ENCODE measurements at regions not wholly inside any gene's neighbourhood (a gene's known extent, or its start where the extent isn't known, plus 50 kb on each side); places are given as distances from the start of the nearest gene placed in this dataset.

DNA sequence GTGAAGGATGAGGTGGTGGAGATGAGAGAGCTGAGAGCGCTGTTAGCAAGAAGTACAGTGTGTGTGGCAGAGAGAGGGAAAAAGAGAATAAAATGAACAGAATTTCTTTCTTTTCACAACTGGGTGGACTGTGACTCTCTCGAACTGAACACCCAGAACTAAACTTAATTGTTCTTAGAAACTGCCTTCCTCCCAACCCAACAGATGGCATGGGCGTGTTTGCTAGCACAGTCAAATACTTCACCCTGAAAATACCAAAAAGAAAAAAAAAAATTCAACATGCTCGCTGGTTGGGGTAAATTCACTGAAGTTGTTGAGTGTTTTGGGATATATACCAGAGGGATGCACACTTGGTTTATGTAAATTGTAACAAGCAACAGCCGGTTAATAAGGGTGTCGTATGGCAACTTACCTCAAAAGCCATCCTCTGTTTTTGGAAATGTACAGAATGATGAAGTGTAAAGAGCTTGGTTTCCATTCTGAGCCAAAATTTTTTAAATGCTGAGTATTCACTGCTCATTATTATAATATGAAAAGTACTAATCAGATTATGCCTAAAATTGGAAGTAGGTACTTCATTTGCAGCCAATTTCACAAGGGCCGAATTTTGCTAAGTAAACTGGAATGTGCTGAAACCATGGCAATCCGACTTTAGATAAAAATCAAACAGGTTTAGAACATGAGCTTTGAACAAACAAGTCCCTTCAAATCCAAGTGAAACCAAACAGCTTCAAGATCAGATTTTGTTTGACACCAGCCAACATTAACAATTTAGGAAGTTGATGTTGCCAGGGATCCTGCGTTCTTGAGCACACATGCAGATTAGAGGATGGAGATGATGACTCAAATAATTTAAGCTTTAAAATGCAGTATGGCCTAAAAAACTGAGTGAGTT lies 115.8 kb downstream of the ZIC5 start:
- H3K4me3 Mint-ChIP-seq = no peak overlapping the region
- H3K4me1 Mint-ChIP-seq = peaks cover 22% of the 10 kb centered on the region
- H3K9me3 Mint-ChIP-seq = no peaks in the 10 kb centered on the region
- no peak overlapping the region for H3K27ac Mint-ChIP-seq
- peaks cover 12% of the 10 kb centered on the region for H3K27me3 Mint-ChIP-seq
- ATAC-seq (no peak), DNase-seq (no peak)

DNA sequence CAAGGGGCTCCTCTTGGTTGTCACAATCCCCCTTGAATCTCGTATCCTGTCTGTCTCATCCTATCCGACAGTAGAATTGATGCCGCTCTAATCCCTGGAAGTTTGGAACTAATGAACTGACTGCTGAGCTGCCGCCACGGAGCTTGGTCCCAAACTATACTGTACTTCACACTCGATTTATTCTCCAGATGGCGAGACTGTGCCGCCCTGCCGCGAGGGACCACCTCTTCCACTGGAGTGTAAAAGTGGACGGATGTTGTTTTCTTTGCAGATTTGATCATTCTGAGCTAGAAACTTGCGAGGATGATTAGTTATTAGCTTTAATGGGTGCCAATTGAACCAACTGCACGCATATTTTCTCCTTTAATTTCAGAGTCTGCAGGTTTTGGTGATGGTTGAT lies 117.2 kb downstream of the ZIC5 start:
- Mint-ChIP-seq H3K27me3 (peaks cover 12% of the 10 kb centered on the region), H3K27ac (no peak overlapping the region), H3K4me1 (peaks cover 14% of the 10 kb centered on the region), H3K9me3 (no peaks in the 10 kb centered on the region), H3K4me3 (no peak overlapping the region)
- no peak for DNase-seq
- ATAC-seq = no peak

DNA sequence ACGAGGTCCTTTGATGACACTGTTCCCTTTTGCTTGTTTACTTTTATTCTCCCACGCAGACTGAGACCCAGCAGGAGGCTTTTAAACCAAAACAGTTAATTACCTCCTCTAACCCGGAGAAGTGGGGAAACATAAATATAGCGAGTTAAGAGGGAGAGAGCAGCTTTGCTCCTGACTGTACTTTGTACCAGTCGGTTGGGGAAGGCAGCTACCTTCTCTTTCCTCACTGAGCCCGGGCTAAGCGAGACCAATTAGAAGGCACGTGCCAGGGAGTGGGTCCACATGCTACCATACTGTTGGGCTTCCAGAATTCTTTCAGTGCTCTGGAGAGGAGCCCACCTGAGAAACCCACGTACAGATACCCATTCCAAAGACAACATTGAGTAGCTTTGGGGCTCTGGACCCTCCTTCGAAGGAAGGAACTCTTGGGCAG lies 124.2 kb downstream of the ZIC5 start:
- DNase-seq = no peak
- Mint-ChIP-seq H3K9me3 (no peaks in the 10 kb centered on the region), H3K4me3 (no peak overlapping the region), H3K27ac (no peak overlapping the region), H3K4me1 (no peaks in the 10 kb centered on the region), H3K27me3 (no peaks in the 10 kb centered on the region)
- no peak for ATAC-seq

DNA sequence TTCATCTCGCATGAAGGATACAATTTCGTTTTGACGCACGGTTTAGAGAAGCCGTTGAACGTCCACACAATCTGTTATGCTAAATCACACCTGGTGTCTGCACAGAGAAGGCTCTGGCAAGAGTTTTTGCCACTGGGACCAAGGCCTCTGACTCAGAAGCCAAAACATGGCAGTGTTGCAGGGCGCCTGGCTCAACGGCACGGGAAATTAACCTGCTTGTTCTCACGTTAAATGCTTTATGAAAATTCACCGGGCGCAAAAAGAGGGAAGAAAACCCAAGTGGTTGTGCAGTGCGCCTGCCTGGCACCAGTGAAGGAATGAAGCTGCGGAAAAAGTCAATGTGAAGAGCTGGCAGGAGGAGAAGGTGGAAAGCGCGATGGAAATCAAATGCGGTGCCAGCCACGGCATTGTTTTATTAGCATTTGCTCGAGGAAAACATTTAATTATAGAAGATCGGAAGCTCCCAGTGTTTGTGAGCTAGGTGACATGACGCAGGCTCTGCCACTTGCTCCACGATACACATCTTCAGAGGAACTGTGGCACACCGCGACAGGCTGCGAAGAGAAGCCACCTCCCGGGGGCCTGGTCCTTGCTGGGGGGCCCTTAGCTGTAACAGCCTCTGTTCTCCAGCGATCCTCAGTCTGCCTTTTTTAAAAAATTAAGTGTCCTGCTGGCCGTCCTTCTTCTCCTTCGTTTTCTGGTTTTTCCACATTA lies 126.2 kb downstream of the ZIC5 start:
- no peak for ATAC-seq
- Mint-ChIP-seq H3K27me3 (no peaks in the 10 kb centered on the region), H3K9me3 (no peaks in the 10 kb centered on the region), H3K4me3 (no peak overlapping the region), H3K27ac (no peak overlapping the region), H3K4me1 (no peaks in the 10 kb centered on the region)
- no peak for DNase-seq

DNA sequence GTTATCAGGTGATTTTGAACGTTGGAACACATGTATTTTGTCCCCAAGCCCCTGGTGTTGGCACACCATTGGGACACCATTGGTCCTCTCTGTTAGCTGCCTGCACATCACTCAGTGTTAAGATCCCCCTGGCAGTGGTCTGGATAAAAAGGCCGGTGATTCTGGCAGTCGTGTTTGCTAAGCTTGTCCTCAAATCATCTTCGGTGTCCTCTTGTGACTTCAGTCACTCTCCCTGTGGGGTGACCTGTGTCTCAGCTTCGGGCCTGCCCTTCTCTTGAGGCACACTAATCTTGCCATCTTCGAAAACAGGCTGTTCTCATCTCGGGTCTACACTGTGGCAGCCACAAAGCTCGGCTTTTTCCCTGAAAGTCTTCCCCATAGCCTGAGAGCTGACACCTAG lies 127.1 kb downstream of the ZIC5 start:
- Mint-ChIP-seq H3K9me3 (no peaks in the 10 kb centered on the region), H3K4me1 (no peaks in the 10 kb centered on the region), H3K4me3 (no peak overlapping the region), H3K27me3 (no peaks in the 10 kb centered on the region), H3K27ac (no peak overlapping the region)
- DNase-seq (no peak), ATAC-seq (no peak)

DNA sequence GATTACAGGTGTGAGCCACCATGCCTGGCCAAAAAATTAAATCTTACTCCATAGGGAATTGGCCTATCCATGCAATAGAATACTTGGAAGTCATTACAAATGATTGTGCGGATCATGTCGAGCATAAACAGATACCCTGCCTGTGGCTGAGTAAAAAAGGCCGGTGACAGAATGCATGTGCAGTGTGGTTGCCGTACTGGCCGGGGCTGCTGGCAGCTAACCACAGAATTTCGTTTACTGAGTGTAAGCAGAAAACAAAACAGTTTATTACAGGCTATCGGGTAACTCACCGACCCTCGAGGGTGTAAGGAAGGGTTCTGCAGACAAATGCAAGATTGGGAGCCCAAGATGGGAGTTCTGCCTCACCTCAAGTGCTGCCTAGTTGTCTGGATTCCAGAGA lies 127.7 kb downstream of the ZIC5 start:
- no peaks in the 10 kb centered on the region for H3K4me1 Mint-ChIP-seq
- no peak for ATAC-seq
- no peak overlapping the region for H3K27ac Mint-ChIP-seq
- no peaks in the 10 kb centered on the region for H3K9me3 Mint-ChIP-seq
- no peak for DNase-seq
- no peak overlapping the region for H3K4me3 Mint-ChIP-seq
- H3K27me3 Mint-ChIP-seq = no peaks in the 10 kb centered on the region

DNA sequence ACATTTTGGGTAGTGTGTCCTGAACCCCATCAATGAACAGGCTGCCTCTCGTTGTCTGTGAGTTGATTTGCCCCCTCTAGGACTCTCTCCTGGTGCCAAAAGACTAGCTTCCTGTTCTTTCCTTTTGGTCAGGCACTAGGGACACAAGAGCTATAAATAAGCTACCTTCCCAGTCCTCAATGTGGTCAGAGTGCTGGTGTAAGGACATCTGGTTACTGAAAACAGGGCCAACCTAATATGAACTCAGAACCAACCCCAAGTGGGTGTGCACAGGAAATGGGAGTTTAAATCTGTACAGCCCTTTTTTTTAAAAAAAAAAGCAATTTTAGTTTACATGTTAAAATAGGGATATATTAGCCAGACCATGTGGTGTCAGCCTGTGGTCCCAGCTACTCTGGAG lies 129.2 kb downstream of the ZIC5 start:
- DNase-seq = no peak
- Mint-ChIP-seq H3K4me1 (no peaks in the 10 kb centered on the region), H3K27me3 (no peaks in the 10 kb centered on the region), H3K4me3 (no peak overlapping the region), H3K9me3 (no peaks in the 10 kb centered on the region), H3K27ac (no peak overlapping the region)
- ATAC-seq = no peak

DNA sequence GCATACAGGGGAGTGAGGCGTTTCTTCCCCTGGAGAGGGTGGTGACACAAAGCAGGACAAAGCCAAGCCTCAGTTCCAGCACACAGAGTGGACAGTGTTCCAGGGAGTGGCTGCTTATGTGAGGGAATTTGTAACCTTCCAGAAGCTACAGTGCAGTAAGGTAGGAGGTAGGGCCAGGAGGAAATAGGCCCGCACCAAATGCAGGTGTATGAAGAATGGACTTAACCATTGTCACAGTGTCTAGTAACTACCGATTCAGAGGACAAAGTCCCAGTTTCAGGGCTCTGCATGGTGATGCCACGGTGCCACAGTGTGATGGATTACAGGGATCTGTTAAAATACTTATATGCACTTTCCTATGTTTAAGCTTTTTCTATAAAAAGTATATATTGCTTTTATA lies 135.3 kb downstream of the ZIC5 start:
- Mint-ChIP-seq H3K4me1 (no peaks in the 10 kb centered on the region), H3K9me3 (no peaks in the 10 kb centered on the region), H3K27ac (no peak overlapping the region), H3K27me3 (no peaks in the 10 kb centered on the region), H3K4me3 (no peak overlapping the region)
- ATAC-seq = no peak
- no peak for DNase-seq

DNA sequence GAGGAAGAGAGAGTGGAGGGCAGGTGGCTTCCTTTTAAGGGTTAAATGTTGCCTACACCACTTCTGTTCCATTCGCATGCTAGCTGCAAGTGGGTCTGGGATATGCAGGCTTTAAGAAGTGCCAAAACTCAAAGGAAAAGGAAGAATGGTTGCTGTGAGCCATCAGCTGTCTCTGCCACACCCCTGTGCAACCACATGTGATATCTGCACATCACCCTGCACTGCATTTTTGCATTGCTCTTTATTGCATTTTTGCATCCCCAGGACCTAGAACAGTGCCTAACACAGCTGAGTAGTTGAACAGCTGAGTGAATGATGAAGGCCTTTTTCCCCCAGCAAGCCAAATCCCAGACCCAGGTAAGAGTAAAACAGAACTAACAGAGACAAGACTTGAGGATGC lies 136.1 kb downstream of the ZIC5 start:
- no peak for ATAC-seq
- H3K27me3 Mint-ChIP-seq = no peaks in the 10 kb centered on the region
- H3K4me1 Mint-ChIP-seq = no peaks in the 10 kb centered on the region
- no peak for DNase-seq
- no peak overlapping the region for H3K27ac Mint-ChIP-seq
- H3K4me3 Mint-ChIP-seq = no peak overlapping the region
- H3K9me3 Mint-ChIP-seq = no peaks in the 10 kb centered on the region

DNA sequence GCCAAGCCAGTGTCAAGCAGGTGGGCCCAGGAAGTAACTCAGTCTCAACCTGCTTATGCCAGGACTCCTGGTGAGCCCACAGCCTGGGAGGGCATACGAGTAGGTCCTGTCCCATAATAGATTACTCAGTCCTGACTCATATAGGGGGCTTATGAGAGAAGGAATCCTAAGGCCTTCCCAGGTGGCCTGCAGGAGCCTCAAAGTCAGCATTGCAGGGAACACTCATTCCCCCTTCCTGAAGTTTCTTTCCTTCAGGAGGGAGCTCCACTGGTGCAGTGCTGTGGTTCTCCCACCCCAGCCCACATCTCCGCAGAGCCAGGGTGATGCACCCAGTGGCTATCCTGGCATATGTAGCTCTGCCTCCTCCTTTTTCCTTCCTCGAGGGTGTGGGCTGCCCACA lies 137.3 kb downstream of the ZIC5 start:
- Mint-ChIP-seq H3K27me3 (no peaks in the 10 kb centered on the region), H3K27ac (peak overlapping the region in 1 of 2 donors; percentile 51), H3K4me3 (no peak overlapping the region), H3K9me3 (no peaks in the 10 kb centered on the region), H3K4me1 (no peaks in the 10 kb centered on the region)
- DNase-seq = no peak
- ATAC-seq = no peak

DNA sequence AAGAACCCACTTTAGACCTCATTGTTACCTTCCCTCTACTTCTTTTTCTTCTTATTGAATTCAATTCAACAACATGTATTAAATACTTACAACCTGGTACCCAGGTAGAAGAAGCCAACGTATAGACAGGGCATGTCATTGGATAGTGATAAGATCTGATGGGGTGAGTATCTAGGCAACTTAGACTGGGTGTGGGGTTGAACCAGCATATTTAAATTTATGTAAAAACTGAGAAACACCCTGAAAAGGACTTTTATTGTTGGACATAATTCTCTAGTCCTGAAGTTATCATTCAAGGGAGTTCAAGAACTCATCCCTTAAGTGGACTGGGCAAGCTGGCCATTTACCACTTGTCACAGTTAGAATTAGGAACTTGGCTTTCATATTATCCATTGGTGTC lies 139.2 kb downstream of the ZIC5 start:
- Mint-ChIP-seq H3K27ac (no peak overlapping the region), H3K27me3 (no peaks in the 10 kb centered on the region), H3K4me3 (no peak overlapping the region), H3K9me3 (no peaks in the 10 kb centered on the region), H3K4me1 (no peaks in the 10 kb centered on the region)
- ATAC-seq (no peak), DNase-seq (no peak)

DNA sequence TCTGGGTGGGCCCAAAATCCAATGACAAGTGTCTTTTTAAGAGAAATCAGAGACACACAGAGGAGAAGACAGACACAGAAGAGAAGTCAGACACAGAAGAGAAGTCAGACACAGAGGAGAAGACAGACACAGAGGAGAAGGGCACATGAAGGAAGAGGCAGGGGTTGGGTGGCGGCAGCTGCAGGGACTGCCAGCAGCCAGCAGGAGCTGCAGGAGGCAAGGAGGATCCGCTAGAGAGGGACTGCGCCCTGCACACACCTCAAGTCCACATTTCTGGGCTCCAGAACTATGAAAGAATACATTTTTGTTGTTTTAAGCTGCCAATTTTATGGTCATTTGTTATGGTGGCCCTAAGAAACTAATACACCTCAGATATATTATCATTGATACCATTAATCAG lies 140.6 kb downstream of the ZIC5 start:
- no peaks in the 10 kb centered on the region for H3K4me1 Mint-ChIP-seq
- ATAC-seq (no peak), DNase-seq (no peak)
- H3K9me3 Mint-ChIP-seq = no peaks in the 10 kb centered on the region
- H3K27ac Mint-ChIP-seq = no peak overlapping the region
- no peaks in the 10 kb centered on the region for H3K27me3 Mint-ChIP-seq
- no peak overlapping the region for H3K4me3 Mint-ChIP-seq

DNA sequence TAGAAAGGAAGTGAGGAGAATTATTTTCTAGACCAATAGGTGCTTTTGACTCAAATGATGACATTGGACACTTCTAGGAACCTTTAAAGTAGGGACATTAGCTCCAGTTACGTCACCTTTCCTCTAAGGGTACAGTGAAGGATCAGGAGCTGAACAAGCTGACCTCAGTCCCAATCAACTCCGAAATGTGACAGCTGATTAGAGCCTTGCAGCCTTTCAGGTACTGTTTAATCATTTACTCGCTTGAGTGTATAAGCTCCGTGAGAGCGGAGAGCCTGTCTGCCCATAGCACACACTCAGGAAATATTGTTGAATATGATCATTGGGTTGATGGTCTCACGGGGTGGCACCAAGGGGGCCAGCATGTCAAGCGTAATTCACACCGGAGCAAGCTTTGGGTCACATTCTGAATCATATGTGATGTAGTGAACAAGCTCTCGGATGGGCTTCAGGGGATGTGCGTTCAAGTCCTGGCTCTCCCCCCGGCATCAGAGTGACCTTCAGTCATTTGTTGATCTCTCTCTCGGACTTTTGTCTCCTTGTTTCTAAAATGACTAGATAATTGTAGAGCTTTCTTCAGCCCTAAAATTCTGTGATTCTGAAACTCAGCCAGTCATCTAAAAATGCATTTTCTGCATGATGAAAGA lies 141.9 kb downstream of the ZIC5 start:
- H3K9me3 Mint-ChIP-seq = no peaks in the 10 kb centered on the region
- ATAC-seq (no peak), DNase-seq (no peak)
- H3K27me3 Mint-ChIP-seq = no peaks in the 10 kb centered on the region
- no peaks in the 10 kb centered on the region for H3K4me1 Mint-ChIP-seq
- H3K27ac Mint-ChIP-seq = no peak overlapping the region
- no peak overlapping the region for H3K4me3 Mint-ChIP-seq

DNA sequence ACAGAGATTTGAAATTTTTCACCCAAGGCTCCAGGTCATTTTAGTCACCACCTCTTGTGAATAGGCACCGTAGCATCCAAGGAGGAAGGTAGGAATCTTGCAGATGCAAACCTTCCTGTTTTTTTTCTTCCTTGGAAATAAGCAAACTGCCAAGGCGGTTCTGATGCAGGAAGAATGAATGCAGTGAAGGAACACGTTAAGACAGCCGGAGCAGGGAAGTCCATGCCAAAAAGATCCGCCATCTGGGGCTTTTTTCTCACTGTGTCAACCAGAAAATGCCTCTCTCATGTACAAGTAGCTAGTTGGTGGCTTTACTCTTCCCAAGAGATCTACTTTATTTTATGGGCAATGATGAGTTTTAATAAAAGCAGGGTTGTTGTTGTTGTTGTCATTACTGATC lies 142.4 kb downstream of the ZIC5 start:
- no peak for ATAC-seq
- DNase-seq = no peak
- Mint-ChIP-seq H3K4me3 (no peak overlapping the region), H3K4me1 (no peaks in the 10 kb centered on the region), H3K27ac (no peak overlapping the region), H3K9me3 (no peaks in the 10 kb centered on the region), H3K27me3 (no peaks in the 10 kb centered on the region)

DNA sequence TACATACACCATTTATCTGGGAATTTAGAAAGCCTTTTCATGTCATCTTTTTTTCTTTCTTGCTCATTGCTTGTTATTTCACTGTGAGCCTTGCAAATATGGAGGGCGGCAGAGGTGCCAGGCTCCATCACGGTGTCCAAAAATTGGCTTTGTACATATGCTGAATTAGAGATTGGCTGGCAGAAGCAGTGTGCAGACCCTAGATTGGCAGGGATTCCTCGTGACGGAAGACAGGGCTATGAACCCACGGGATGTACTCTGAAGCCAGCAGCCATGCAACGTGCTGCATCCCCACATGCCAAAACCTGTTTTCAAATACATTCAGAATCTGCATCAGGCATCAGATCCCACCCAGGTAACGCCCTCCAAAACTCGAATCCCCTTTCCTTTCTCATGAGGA lies 142.8 kb downstream of the ZIC5 start:
- no peak for ATAC-seq
- Mint-ChIP-seq H3K4me3 (no peak overlapping the region), H3K9me3 (no peaks in the 10 kb centered on the region), H3K4me1 (no peaks in the 10 kb centered on the region), H3K27ac (no peak overlapping the region), H3K27me3 (no peaks in the 10 kb centered on the region)
- no peak for DNase-seq

DNA sequence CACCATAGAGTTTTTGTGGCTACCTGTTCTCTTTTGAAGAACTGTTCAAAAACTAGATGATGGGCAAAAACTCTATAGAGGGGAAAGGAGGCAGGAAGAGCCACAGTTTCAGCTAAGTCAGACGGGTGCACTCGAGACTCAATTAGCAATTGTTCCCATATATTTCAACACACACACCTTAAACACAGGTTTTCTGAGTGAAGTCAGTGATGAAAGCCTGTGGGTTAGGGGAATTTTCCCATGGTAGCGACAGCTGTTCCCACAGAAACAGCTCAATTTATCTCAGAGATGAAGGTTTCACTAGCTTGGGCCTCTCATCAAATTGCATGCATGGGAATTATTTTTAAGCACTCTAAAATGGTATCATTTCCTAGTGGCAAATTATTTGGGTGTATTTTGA lies 143.4 kb downstream of the ZIC5 start:
- DNase-seq (no peak), ATAC-seq (no peak)
- Mint-ChIP-seq H3K27ac (no peak overlapping the region), H3K4me3 (no peak overlapping the region), H3K9me3 (no peaks in the 10 kb centered on the region), H3K27me3 (no peaks in the 10 kb centered on the region), H3K4me1 (no peaks in the 10 kb centered on the region)

Measured in stimulated activated naive CD8-positive, alpha-beta T cell treated with anti-CD3 and anti-CD28 coated beads, Interleukin-15, amount 100 ng/mL, for 72 hours (primary cell).